ENCODE measurements at regions not wholly inside any gene's neighbourhood (a gene's known extent, or its start where the extent isn't known, plus 50 kb on each side); places are given as distances from the start of the nearest gene placed in this dataset.
"Not testable (repeated sequence)": the region's sequence is repeated elsewhere in the genome, so short reads cannot be mapped to it uniquely, and the experiment has no call there.

DNA sequence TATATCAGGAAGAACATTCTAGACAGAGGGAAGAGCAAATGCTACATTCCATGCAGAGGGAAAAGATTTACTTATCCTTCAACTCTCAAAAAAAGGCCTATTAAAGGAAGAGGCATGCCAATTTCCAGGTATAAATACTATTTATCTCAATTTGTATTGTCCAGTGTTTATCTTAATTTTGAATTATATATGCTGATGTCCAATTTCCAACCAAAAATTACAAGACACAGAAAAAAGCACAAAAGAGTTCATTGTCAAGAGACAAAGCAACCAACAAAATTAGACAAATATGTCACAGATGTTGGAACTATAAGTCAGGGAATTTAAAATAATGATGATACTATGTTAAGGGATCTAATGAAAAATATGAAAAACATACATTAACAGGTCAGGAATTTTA lies 286.6 kb upstream of the SFSWAP start:
- TF ChIP-seq, protein P1, sequence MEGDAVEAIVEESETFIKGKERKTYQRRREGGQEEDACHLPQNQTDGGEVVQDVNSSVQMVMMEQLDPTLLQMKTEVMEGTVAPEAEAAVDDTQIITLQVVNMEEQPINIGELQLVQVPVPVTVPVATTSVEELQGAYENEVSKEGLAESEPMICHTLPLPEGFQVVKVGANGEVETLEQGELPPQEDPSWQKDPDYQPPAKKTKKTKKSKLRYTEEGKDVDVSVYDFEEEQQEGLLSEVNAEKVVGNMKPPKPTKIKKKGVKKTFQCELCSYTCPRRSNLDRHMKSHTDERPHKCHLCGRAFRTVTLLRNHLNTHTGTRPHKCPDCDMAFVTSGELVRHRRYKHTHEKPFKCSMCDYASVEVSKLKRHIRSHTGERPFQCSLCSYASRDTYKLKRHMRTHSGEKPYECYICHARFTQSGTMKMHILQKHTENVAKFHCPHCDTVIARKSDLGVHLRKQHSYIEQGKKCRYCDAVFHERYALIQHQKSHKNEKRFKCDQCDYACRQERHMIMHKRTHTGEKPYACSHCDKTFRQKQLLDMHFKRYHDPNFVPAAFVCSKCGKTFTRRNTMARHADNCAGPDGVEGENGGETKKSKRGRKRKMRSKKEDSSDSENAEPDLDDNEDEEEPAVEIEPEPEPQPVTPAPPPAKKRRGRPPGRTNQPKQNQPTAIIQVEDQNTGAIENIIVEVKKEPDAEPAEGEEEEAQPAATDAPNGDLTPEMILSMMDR (IDR thresholded peaks at IDR 0.05; ENCODE audit: control extremely low read depth, extremely low read depth, low read depth, missing control alignments), result no peak
- DNase-seq (ENCODE audit: extremely low spot score), result no peak
- POLR2A ChIA-PET, result no interaction called here
- CTCF ChIA-PET, result no interaction called here

DNA sequence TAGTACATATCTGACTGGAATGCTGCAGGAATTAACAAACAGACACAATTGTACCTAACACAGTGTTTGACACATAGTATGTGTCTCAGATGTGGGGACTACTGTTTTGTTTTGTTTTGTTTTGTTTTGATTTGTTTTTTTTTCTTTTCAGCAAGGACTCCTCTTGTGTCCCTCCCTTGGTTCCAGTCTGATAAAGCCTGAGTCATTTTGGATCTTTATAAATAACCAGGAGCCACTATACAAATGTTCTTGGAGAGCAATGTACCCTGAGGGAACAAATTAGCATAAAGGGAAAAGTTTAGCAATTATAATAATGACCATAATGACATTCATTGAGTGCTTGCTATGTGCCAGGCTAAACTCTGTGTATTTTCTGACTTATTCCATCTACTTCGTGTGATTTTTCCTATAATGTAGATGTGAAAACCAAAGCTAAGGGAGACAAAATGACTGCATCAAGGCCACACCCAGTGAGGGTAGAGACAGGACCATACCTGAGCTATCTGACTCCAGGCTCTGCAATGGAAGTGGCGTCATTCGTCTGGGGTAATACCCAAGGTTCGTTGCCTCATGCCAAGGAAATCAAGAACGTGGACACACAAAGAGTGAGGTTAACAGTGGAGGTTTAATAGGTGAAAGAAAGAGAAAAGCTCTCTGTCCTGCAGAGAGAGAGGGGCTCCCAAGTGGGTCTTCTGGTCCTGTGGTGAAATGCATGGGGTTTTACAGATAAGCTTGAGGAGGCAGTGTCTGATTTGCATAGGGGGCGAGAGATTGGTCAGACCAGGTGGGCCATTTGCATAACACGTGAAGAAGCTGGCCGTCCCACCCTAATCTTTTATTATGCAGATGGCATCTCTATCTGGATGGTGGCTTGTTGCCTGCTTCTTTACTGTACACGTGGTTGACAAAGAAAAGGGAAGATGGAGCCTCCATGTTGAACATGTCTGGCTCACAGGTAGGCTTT lies 285.5 kb upstream of the SFSWAP start:
- TF ChIP-seq, protein P1 (IDR thresholded peaks at IDR 0.05; ENCODE audit: control extremely low read depth, extremely low read depth, low read depth, missing control alignments), result no peak
- no peak for DNase-seq (ENCODE audit: extremely low spot score)
- ChIA-PET POLR2A (no interaction called here), CTCF (no interaction called here)

DNA sequence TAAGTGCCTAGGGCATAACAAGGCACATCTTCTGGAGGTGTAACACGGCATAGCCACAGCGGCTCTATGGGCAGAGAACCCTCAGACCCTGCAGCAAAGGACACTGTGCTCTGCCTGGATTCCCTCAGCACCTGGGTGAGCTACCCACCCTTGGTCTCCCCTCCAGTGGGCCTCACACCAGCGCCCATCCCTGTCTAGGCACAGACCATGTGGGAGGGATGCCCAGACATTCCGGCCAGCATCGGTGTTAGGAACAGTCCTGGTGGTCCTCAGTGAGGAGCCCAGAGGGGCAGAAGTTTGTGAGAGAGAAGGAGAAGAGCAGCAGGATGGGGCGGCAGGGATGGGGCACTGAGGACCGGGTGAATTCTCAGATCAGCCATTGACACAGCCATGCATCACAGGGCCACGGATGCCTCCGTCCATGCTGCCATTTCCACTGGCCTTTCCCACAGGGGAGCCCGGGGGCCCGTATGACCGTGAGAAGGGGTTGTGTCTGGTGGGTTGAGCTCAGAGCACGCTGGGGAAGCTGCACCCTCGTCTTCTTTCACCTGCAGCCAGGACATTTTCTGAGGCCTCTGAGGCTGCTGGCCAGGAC lies 282.7 kb upstream of the SFSWAP start:
- POLR2A ChIA-PET, result no interaction called here
- CTCF ChIA-PET, result interaction anchor here (1.2 kb wide), 1 partner anchor 10 kb away, joined by 3 read pairs; no protein-coding TSS in a partner anchor

DNA sequence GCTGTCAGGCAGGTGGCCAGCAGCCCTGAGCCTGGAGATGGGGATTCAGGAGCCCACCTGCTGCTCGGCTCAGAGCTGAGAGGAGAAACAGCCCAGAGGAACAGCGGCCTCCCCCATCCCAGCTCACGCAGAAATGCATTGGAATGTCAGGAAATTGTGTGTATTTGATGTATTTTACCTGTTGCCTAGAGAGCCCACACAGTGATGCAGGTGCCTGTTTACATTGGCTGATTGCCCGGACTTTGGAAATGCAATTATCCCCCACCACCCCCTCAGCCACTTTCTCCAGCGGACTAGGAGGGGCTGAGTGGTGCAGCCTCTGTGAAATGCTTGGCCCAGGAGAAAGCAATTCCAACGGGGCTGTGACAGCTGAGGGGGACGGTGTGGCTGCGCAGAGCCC lies 281.7 kb upstream of the SFSWAP start:
- DNase-seq (ENCODE audit: extremely low spot score); POLR2A ChIA-PET; CTCF ChIA-PET: not testable (repeated sequence)

More for the DNA sequence above, 282.7 kb upstream of the SFSWAP start:
- no peak for DNase-seq (ENCODE audit: extremely low spot score)
- TF ChIP-seq, protein P1 (IDR thresholded peaks at IDR 0.05; ENCODE audit: control extremely low read depth, extremely low read depth, low read depth, missing control alignments), result no peak

DNA sequence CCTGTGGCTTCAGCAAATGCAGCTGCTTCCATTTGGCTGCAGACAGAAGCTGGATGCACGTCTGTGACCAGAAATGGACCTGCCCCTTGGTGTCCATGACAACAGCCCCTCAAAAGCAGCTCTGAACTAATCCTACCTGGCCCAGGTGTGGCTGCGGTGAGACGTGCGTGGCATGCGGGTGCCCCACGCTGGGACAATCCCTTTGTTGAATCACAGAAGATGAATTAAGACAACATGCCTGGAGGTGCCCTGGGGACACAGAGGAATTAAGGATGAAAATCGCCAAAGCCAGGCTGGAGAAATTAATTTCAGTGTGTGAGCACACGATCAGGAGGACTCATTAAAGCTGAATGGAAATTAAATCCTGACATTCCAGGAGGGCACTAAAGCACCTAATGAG lies 281.2 kb upstream of the SFSWAP start:
- CTCF ChIA-PET, POLR2A ChIA-PET: not testable (repeated sequence)

DNA sequence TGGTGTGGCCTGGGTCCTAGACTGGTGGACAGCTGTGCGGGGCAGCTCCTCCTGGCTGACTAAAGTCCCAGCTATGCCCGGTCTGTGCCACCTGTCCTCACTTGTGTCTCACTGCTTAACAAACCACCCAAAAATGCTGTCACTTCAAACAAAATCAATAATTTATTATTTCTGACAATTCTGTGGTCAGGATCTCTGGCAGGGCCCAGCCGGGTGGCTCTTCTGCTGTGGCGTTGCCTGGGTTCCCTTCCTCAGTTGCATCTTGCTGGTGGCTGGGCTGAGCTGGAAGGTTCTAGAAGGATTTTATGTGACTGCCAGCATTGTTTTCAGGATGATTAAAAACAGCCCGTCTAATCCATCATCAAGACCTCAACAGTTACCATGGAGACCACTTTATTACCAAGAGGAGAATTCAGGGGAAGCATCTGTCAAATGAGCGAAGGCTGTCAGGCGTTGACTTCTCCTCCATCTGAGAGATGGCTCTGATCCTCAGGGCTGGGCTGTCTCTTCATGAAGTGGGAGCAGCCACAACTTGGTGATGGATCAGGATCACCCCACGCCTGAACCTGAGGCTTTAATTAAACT lies 280.6 kb upstream of the SFSWAP start:
- no peak for DNase-seq (ENCODE audit: extremely low spot score)
- TF ChIP-seq, protein P1 (IDR thresholded peaks at IDR 0.05; ENCODE audit: control extremely low read depth, extremely low read depth, low read depth, missing control alignments), result no peak
- ChIA-PET POLR2A (no interaction called here), CTCF (no interaction called here)

More for the DNA sequence above, 281.2 kb upstream of the SFSWAP start:
- DNase-seq (ENCODE audit: extremely low spot score), result not testable (repeated sequence)

DNA sequence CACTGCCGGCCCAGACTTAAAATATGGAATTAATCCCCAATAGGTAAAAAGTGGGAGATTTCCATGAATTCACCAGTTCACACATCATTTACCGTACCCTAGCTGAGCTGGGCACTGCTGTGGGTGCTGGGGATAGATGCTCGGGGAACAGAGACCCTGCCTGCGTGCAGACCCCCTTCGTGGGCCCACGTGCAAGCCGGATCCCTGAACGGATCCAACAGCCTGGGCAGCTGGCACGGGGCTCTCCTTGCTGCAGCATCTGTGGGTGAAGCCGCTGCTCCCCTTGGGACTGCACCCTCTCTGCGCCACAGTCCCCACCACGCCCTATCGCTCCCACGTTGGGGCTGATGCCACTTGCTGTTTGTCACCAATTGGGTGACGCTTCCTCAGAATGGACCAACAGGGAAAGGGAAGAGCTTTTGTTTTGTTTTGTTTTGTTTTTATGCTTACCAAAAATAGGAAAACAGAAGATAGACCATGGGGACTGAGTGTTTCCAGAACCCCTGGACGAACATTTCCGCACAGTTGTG lies 279.7 kb upstream of the SFSWAP start:
- DNase-seq (ENCODE audit: extremely low spot score); POLR2A ChIA-PET: not testable (repeated sequence)
- CTCF ChIA-PET, result interaction anchor here (1.2 kb wide), 1 partner anchor 21 kb away, joined by 3 read pairs; no protein-coding TSS in a partner anchor

Measured in GM10248 (cell line).